ENCODE measurements at regions not wholly inside any gene's neighbourhood (a gene's known extent, or its start where the extent isn't known, plus 50 kb on each side); places are given as distances from the start of the nearest gene placed in this dataset.

- intact Hi-C loops (cut with micrococcal nuclease), result no loop called here
Observed at GRCh38 chr5:82610686-82611085, 332.5 kb upstream of the RPS23 start.

GRCh38 chr5:82605441-82605973, 327.4 kb upstream of the RPS23 start:
- TF ChIP-seq EZH2 (IDR thresholded peaks at IDR 0.05) (no peak), ZBTB33 (IDR thresholded peaks at IDR 0.05; ENCODE audit: extremely low read depth, insufficient replicate concordance, low read length) (no peak), POLR2A (IDR thresholded peaks at IDR 0.05; ENCODE audit: borderline replicate concordance, extremely low read depth, insufficient read depth, insufficient read length) (no peak), SP1 (IDR thresholded peaks at IDR 0.05; ENCODE audit: low read depth) (no peak), REST (IDR thresholded peaks at IDR 0.05; ENCODE audit: low read depth) (no peak), RAD21 (IDR thresholded peaks at IDR 0.05; ENCODE audit: low read depth) (no peak), MAX (IDR thresholded peaks at IDR 0.05) (no peak)
- POLR2A ChIA-PET, result no interaction called here
- RAD21 ChIA-PET (ENCODE audit: low non-redundant PET in 1 of 2, low total read pairs in 2 of 2, uncharacterized antibody in 2 of 2, unreplicated experiment in 2 of 2), result no interaction called here
- Histone ChIP-seq H3K4me1 (ENCODE audit: control insufficient read depth in 1 of 2, insufficient read depth in 2 of 2, low read length in 2 of 2) (no peaks in the 10 kb centered on the region), H3K27me3 (ENCODE audit: insufficient read depth, low read length) (no peaks in the 10 kb centered on the region), H3K9me3 (ENCODE audit: control insufficient read depth in 1 of 2, insufficient read depth in 1 of 2, low read depth in 1 of 2, low read length in 2 of 2) (no peaks in the 10 kb centered on the region; a peak in 1 of 4 replicates), H4K20me1 (ENCODE audit: insufficient read depth) (no peaks in the 10 kb centered on the region), H3K9ac (ENCODE audit: low read length) (no peak overlapping the region), H3K79me2 (ENCODE audit: insufficient read depth, low read length) (no peaks in the 10 kb centered on the region), H3K4me3 (replicated peaks in 1 of 2; ENCODE audit: low read depth in 1 of 2, low read length in 2 of 2) (no peak overlapping the region), H3K27ac (ENCODE audit: low read depth, low read length) (no peak overlapping the region), H3K4me2 (ENCODE audit: low read length) (no peak overlapping the region), H3K36me3 (ENCODE audit: control insufficient read depth in 1 of 2, insufficient read depth in 2 of 2, low read length in 2 of 2) (no peaks in the 10 kb centered on the region), H2AFZ (ENCODE audit: low read depth, low read length, poor library complexity, severe bottlenecking) (no peak overlapping the region), H3K9me2 (ENCODE audit: insufficient read depth) (no peaks in the 10 kb centered on the region)
- ATAC-seq (no peak), DNase-seq (ENCODE audit: low read depth, low spot score) (no peak)
- no TSS peak for BruUV-seq (replicated peaks)
- intact Hi-C loops (cut with micrococcal nuclease), result no loop called here
- CTCF ChIA-PET, result no interaction called here

More at GRCh38 chr5:82610686-82611085, 332.5 kb upstream of the RPS23 start:
- ChIA-PET POLR2A (no interaction called here), CTCF (no interaction called here), RAD21 (ENCODE audit: low non-redundant PET in 1 of 2, low total read pairs in 2 of 2, uncharacterized antibody in 2 of 2, unreplicated experiment in 2 of 2) (no interaction called here)
- ATAC-seq (no peak), DNase-seq (ENCODE audit: low read depth, low spot score) (no peak)
- no peak overlapping the region for H3K4me2 ChIP-seq (ENCODE audit: low read length)
- no peaks in the 10 kb centered on the region for H3K4me1 ChIP-seq (ENCODE audit: control insufficient read depth in 1 of 2, insufficient read depth in 2 of 2, low read length in 2 of 2)
- no peaks in the 10 kb centered on the region; a peak in 1 of 4 replicates for H3K9me3 ChIP-seq (ENCODE audit: control insufficient read depth in 1 of 2, insufficient read depth in 1 of 2, low read depth in 1 of 2, low read length in 2 of 2)
- H3K79me2 ChIP-seq (ENCODE audit: insufficient read depth, low read length), result no peaks in the 10 kb centered on the region
- H3K36me3 ChIP-seq (ENCODE audit: control insufficient read depth in 1 of 2, insufficient read depth in 2 of 2, low read length in 2 of 2), result no peaks in the 10 kb centered on the region
- no peak overlapping the region for H3K4me3 ChIP-seq (replicated peaks in 1 of 2; ENCODE audit: low read depth in 1 of 2, low read length in 2 of 2)
- no peak overlapping the region for H3K27ac ChIP-seq (ENCODE audit: low read depth, low read length)
- no peak overlapping the region for H2AFZ ChIP-seq (ENCODE audit: low read depth, low read length, poor library complexity, severe bottlenecking)
- no peak overlapping the region for H3K9ac ChIP-seq (ENCODE audit: low read length)
- BruUV-seq (replicated peaks), result no TSS peak
- no peaks in the 10 kb centered on the region for H4K20me1 ChIP-seq (ENCODE audit: insufficient read depth)
- TF ChIP-seq ATF3 (IDR thresholded peaks at IDR 0.05) (no peak), EZH2 (IDR thresholded peaks at IDR 0.05) (no peak), SRF (IDR thresholded peaks at IDR 0.05; ENCODE audit: low read depth) (no peak), POLR2A (IDR thresholded peaks at IDR 0.05; ENCODE audit: borderline replicate concordance, extremely low read depth, insufficient read depth, insufficient read length) (no peak), EZH2phosphoT487 (IDR thresholded peaks at IDR 0.05; ENCODE audit: borderline replicate concordance) (no peak), FOSL1 (IDR thresholded peaks at IDR 0.05; ENCODE audit: low read depth) (no peak), SIN3A (IDR thresholded peaks at IDR 0.05; ENCODE audit: low read depth) (no peak), EGR1 (IDR thresholded peaks at IDR 0.05; ENCODE audit: low read depth) (no peak)
- no peaks in the 10 kb centered on the region for H3K27me3 ChIP-seq (ENCODE audit: insufficient read depth, low read length)
- H3K9me2 ChIP-seq (ENCODE audit: insufficient read depth), result no peaks in the 10 kb centered on the region
